Loucy (cell line): ENCODE measurements at regions not wholly inside any gene's neighbourhood (a gene's known extent, or its start where the extent isn't known, plus 50 kb on each side); places are given as distances from the start of the nearest gene placed in this dataset.

Experiments used
- EZH2phosphoT487 ChIP-seq: fragments of 200-600 bp; IDR thresholded peaks from 2 replicates; pipeline ENCODE4 v1.6.1; 2018; ENCODE audit warnings: antibody characterized with exemption, mild to moderate bottlenecking, moderate library complexity, borderline replicate concordance
- TF ChIP-seq, protein P1 (sequence below): fragments of 200-600 bp; sonication (generic); conservative IDR thresholded peaks from 2 replicates; pipeline ENCODE4 v1.5.1; 2014; ENCODE audit warnings: mild to moderate bottlenecking, antibody characterized with exemption, low read length

DNA sequence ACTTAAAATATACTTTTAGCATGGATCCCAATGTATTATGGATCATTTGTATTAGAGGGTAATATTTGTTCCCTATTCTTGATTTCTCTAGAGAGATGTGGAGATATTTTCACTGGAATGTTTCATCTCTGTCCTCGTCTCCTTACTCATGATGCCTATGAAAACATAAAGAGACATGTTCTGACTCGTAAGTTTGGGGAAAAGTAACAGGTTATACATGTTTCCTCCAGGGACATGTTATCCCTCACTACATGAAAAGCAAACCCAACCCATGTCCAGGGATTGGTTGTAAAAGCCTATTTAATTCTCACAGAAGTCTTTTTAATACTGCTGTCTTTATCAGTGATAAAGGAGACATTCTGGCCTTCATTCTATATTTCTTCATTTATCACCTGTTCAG is 621.4 kb downstream of the GABRG1 start:
- TF ChIP-seq, protein P1, sequence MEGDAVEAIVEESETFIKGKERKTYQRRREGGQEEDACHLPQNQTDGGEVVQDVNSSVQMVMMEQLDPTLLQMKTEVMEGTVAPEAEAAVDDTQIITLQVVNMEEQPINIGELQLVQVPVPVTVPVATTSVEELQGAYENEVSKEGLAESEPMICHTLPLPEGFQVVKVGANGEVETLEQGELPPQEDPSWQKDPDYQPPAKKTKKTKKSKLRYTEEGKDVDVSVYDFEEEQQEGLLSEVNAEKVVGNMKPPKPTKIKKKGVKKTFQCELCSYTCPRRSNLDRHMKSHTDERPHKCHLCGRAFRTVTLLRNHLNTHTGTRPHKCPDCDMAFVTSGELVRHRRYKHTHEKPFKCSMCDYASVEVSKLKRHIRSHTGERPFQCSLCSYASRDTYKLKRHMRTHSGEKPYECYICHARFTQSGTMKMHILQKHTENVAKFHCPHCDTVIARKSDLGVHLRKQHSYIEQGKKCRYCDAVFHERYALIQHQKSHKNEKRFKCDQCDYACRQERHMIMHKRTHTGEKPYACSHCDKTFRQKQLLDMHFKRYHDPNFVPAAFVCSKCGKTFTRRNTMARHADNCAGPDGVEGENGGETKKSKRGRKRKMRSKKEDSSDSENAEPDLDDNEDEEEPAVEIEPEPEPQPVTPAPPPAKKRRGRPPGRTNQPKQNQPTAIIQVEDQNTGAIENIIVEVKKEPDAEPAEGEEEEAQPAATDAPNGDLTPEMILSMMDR: no peak
- no peak for TF ChIP-seq EZH2phosphoT487
